GM12891 (cell line): ENCODE measurements at regions not wholly inside any gene's neighbourhood (a gene's known extent, or its start where the extent isn't known, plus 50 kb on each side); places are given as distances from the start of the nearest gene placed in this dataset.

Source experiments
- DNase-seq: peaks from one replicate; pipeline ENCODE4 v3.0.0; 2011; ENCODE audit warnings: low spot score; ENCODE audit not compliant: insufficient read length
- FAIRE-seq: peaks from 2 replicates; lab custom pipeline; 2011; peaks lifted over from hg19 to GRCh38; lab: Jason Lieb, UNC
- PAX5 ChIP-seq: IDR thresholded peaks from 2 replicates; pipeline ENCODE4 v1.6.1; 2011; ENCODE audit warnings: low read length, moderate library complexity, mild to moderate bottlenecking; ENCODE audit not compliant: insufficient read depth, severe bottlenecking
- POLR2A ChIP-seq: IDR thresholded peaks from 2 replicates; pipeline ENCODE4 v1.6.1; 2011; ENCODE audit warnings: low read depth, low read length, control low read depth
- POLR2AphosphoS5 ChIP-seq: IDR thresholded peaks from 2 replicates; pipeline ENCODE4 v1.6.1; 2011; ENCODE audit warnings: low read depth, low read length, control low read depth
- POU2F2 ChIP-seq: IDR thresholded peaks from 2 replicates; pipeline ENCODE4 v1.6.1; 2011; ENCODE audit warnings: low read depth, mild to moderate bottlenecking, control low read depth, low read length, moderate library complexity
- SPI1 ChIP-seq: IDR thresholded peaks from 2 replicates; pipeline ENCODE4 v1.6.1; 2011; ENCODE audit warnings: low read depth, low read length, control low read depth
- TAF1 ChIP-seq: IDR thresholded peaks from 2 replicates; pipeline ENCODE4 v1.6.1; 2011; ENCODE audit warnings: low read depth, low read length, control low read depth

DNA sequence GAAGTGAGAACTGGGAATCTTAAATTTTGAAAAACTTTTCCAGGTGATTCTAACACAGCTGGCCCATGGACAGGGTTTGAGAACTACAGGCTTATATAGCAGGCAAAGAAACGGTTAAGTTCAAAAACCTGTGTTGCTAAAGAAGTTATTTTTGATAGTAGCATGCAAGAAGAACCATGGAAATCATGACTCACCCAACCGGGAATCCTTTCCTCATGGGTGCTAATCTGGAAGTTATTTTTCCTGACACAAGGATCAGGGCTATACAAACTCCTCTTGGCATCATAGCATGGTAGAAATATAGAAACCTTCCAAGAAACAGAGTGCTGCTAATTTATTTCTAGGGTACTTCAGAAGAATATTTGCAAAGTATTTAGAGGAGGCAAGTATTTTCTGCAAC, 588.7 kb downstream of the CCER1 start:
- no peak for FAIRE-seq
- TF ChIP-seq POLR2AphosphoS5 (no peak), SPI1 (no peak), POU2F2 (no peak), POLR2A (no peak), PAX5 (no peak), TAF1 (no peak)
- DNase-seq: no peak

DNA sequence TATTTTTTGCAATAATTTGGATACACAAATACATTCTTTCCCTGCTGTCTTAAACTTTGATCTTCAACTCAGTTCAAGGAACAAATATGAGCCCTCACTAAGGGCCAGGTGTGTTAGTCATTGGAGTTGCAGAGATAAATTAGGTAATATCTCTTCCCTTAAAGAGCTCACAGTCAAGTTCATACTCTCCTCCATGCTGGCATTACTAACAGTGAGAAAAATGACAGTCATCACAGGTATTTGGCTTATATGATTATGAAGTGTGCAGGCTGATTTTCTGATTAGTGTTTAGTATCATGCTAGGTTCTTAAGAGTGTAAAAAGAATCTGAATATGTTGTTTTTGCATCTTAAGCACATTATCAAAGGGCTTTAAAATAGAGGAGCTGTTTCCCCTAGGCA, 594.7 kb downstream of the CCER1 start:
- FAIRE-seq (no peak), DNase-seq (no peak)
- TF ChIP-seq POU2F2 (no peak), TAF1 (no peak), POLR2A (no peak), POLR2AphosphoS5 (no peak), PAX5 (no peak), SPI1 (no peak)

DNA sequence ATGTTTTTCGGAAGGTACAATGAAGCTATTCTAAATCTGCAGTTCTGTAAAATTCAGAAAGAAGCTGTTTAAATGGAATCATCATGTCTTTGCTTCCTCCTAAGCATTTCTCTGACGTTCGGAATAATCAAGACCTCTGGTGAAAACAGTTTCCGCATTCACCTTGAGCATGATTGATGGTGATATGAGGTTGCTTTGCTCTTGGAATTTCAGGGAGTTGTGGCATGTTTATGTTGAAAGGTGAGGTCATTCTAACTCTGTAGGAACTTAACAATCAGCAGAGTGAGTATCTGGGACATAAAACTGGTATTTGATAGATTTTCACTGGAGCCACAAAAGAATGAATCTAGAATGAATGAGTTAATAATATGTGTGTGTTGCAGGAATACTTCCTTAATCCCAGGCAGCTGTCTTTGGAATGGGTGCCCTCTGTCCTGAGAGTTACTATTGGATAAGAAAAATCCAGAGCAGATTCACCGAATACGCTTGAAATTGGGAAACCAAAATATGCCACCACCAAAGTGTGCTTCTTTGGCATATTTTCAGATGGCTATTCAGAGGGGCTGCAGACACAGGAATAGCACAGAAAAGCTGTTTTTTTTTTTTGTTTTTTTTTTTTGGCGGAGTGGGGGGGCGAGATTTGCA, 599.1 kb downstream of the CCER1 start:
- DNase-seq: no peak
- TF ChIP-seq POU2F2 (no peak), TAF1 (no peak), POLR2AphosphoS5 (no peak), SPI1 (no peak), POLR2A (no peak), PAX5 (no peak)

DNA sequence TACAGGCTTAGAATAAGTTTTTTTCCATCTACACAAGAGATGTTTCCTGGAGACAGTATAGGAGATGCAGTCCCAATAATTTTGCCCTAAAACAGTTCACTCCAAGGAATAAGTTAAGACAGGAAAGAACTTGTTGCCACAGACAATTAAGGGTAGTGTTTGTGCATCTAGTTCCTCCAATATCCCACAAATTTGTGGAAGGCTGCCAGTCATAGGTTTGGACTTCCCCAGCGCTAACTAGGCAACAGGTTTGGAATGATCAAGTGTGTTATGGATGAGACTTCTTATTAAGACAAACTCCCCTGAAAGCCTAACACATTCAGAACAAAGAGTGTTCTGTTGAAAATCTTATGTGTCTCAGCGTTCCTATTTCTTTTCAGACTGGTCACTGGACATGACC, 611.0 kb downstream of the CCER1 start:
- FAIRE-seq (no peak), DNase-seq (no peak)
- TF ChIP-seq SPI1 (no peak), TAF1 (no peak), POU2F2 (no peak), POLR2AphosphoS5 (no peak), PAX5 (no peak)

More for the DNA sequence above, 599.1 kb downstream of the CCER1 start:
- FAIRE-seq: no peak

DNA sequence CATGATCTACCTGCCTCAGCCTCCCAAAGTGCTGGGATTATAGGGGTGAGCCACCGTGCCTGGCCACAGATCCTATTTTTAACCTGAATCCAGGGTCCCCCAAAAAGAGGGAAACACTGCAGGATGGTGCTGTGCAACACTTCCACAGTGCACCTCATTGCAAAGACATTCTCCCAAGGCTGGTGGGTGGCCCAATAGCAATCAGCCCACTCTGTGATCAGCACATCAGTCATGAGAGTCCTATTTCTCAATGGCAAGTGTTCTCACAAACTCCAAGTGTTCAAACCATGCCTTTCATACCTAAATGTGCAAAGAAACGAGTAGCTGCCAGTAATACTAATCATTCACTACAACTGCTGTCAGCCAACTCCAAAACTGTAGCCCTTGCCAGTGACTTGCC, 612.9 kb downstream of the CCER1 start:
- FAIRE-seq (no peak), DNase-seq (no peak)
- TF ChIP-seq SPI1 (no peak), PAX5 (no peak)

DNA sequence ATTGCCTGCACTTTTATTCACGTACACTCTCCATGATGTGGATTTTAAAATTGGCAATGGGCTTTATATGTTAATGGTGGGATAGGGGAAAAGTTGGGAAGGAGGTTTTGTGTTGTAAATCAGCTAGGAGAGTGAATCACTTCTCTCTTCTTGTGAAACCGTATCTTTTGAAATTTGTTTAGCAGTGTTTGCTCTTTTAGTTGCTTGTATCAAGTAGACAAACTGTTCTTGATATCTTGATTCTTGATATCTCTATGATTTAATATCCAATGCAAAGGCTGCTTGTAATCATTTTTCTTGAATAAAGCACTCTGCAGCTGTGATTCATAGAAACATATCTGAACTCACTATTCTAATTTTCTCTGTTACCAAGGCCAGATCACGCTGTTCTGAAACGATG, 615.1 kb downstream of the CCER1 start:
- no peak for DNase-seq
- FAIRE-seq: no peak
- TF ChIP-seq TAF1 (no peak), POLR2A (no peak), PAX5 (no peak), SPI1 (no peak), POLR2AphosphoS5 (no peak), POU2F2 (no peak)

DNA sequence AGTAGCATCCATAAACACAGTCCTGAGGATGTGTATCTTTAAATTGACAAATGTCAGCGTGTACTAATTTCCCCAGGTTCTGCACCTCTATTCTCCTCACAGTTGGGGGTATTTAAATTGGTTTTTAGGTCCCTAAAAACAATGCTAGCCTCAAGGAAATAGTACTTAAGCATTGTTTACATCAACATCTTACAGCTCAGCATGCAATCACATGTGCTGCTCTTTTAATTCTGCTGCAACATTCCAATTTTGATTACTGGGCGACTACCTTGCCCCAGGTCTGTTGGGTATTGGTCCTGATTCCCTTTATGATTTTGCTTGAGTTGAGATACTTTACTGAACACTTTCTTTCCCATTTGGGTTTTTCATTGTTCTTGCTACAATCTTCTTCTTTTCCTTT, 616.6 kb downstream of the CCER1 start:
- TF ChIP-seq TAF1 (no peak), POLR2A (no peak), POLR2AphosphoS5 (no peak), PAX5 (no peak)
- no peak for DNase-seq
- no peak for FAIRE-seq

DNA sequence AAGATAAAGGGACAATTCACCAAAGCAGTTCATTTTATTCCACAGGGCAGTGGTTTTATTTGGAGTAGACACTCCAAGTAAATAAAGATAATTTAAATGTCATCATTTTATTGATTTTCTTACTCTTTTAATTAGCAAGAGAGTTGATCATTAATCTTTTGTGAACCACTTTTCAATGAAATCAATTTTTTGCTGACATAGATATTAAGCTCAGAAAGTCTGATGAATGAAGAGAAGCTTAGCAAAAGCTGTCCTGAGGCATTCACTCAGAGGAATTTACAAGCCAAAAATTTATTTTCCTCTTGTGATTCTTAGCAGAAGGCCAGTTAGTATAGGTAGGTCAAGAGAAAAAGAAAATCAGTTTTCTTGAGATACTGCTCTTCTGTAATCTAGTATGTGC, 618.0 kb downstream of the CCER1 start:
- no peak for TF ChIP-seq PAX5
- no peak for TF ChIP-seq POLR2A
- TF ChIP-seq SPI1: no peak
- no peak for TF ChIP-seq POLR2AphosphoS5
- no peak for TF ChIP-seq POU2F2
- no peak for TF ChIP-seq TAF1
- no peak for DNase-seq
- FAIRE-seq: no peak

DNA sequence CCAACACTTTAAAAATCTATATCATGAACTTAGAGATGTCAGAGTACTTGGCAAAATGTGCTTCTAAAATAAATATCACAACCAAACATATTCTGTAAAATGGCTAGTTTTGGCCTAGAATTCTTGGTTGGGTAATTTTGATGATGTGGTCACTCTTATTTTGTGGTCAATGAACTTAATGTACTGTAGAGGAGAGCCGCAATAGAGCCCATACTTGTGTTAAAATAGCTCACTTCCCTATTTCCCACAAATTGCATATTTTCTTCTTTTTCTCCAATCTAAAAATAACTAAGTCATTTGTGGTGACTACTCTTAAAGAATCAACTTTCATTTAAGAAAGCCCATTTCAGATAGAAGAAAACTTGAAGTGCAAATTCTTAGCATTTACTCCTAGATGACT, 619.4 kb downstream of the CCER1 start:
- FAIRE-seq (no peak), DNase-seq (no peak)
- TF ChIP-seq POLR2AphosphoS5 (no peak), SPI1 (peak; percentile 21; the same call in 1 of the 2 replicates)

DNA sequence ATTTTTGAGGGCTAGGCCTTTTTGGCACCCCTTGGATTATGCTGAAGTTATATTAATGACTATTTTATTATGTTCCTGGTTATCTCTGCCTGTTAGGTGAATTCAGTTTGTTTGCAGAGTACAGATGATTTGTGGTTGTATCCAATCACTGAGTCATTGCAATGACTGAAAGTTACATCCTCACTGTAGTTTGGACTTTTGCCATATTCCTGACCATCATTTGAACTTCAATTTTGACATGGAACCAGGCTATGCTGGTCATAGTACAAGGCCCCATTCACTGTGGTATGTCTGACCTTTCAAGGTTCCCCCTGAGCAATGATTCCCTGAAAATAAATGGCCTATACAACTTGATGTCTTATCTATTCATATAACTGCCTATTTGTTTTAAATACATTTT, 621.0 kb downstream of the CCER1 start:
- TF ChIP-seq POU2F2 (no peak), SPI1 (no peak), POLR2AphosphoS5 (no peak), TAF1 (no peak), POLR2A (no peak), PAX5 (no peak)
- DNase-seq (no peak), FAIRE-seq (no peak)

DNA sequence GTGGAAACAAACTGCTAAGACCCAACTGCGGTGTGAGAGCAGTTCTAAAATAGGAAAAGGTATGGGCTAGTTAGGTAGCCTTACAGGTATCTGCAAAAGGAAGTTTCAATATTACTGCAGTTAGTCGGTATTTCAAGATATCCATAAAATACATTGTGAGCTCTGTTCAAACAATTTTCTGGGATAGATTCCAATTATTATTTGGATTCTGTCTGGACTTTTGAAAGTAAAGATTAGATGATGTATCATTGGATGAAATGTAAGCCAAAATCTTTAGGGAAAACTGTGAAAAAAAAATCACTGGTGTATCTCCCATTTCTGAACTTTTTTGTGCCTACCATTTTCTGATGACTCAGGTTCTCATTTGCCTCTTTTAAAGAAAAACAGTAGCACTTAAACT, 621.6 kb downstream of the CCER1 start:
- FAIRE-seq (no peak), DNase-seq (no peak)
- no peak for TF ChIP-seq TAF1
- no peak for TF ChIP-seq POU2F2
- TF ChIP-seq SPI1: no peak
- no peak for TF ChIP-seq POLR2AphosphoS5
- no peak for TF ChIP-seq POLR2A
- TF ChIP-seq PAX5: no peak

DNA sequence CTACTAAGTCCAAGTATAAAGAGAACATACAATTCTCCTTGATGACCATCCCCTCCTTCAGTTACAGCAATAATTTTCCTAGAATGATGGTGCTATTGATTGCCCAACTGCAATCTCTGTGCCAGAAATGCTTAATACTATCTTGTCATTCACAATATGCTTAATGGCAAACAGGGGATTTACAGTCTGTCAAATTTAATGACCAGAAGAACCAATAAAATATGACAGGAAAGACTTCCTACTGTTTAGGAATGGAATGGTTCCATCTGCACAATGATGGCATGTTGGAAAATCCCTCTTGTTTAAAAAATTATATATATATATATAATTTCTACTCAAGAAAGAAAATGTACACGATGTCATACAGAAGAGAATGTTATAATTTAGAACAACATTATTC, 623.2 kb downstream of the CCER1 start:
- no peak for FAIRE-seq
- TF ChIP-seq POLR2A (no peak), PAX5 (no peak), POU2F2 (no peak), TAF1 (no peak), SPI1 (no peak), POLR2AphosphoS5 (no peak)
- DNase-seq: no peak
